ENCODE measurements at regions not wholly inside any gene's neighbourhood (a gene's known extent, or its start where the extent isn't known, plus 50 kb on each side); places are given as distances from the start of the nearest gene placed in this dataset.

DNA sequence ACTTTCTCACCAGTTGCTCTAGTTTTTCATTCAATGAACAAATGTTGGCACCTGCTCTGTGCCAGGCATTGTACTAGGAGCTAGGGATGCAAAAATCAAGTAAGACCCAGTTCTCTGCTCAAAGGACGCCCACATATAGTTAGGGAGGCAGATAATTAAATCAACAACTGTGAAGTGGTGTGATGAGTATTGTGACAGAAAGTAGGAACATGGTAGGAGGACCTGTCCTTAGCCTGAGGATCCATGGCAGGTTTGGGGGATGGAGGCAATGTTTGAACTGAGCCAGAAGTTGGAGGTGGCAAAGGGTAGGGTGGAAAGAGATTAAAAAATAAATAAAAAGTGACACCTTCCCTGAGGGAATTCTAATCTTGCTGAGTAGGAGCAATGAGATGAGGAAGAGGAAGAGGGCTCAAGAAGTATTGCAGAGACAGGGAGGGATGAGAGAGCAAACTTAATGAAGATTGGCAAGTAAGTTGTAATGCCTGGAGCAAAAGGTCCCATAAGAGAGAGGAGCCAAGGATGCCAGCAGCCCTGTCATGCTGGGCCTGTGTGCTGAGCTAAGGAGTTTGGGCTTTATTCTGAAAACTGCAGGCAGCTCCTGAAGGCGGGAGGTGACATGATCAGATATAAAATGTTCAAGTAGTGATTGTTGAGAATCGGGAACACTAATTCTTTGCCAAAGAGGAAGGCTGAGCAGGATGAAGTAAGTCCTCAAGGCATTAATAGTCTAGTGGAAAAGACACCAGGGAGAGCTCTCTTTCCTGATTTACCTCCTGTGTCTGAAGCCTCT is 184.3 kb upstream of the PPP2R3A start:
- 81% methylated on average over 3 of the region's 3 CpGs for WGBS
- no peak for TF ChIP-seq POLR2AphosphoS5 (IDR thresholded peaks at IDR 0.05)
- TF ChIP-seq POLR2A (IDR thresholded peaks at IDR 0.05; ENCODE audit: low read depth), result no peak
- TF ChIP-seq, protein P1, sequence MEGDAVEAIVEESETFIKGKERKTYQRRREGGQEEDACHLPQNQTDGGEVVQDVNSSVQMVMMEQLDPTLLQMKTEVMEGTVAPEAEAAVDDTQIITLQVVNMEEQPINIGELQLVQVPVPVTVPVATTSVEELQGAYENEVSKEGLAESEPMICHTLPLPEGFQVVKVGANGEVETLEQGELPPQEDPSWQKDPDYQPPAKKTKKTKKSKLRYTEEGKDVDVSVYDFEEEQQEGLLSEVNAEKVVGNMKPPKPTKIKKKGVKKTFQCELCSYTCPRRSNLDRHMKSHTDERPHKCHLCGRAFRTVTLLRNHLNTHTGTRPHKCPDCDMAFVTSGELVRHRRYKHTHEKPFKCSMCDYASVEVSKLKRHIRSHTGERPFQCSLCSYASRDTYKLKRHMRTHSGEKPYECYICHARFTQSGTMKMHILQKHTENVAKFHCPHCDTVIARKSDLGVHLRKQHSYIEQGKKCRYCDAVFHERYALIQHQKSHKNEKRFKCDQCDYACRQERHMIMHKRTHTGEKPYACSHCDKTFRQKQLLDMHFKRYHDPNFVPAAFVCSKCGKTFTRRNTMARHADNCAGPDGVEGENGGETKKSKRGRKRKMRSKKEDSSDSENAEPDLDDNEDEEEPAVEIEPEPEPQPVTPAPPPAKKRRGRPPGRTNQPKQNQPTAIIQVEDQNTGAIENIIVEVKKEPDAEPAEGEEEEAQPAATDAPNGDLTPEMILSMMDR (IDR thresholded peaks at IDR 0.05), result no peak
- no peak for TF ChIP-seq EP300 (IDR thresholded peaks at IDR 0.05)
- Histone ChIP-seq H3K27ac (replicated peaks in 1 of 4) (no peak overlapping the region), H3K4me3 (no peak overlapping the region), H3K9me3 (no peaks in the 10 kb centered on the region), H3K36me3 (no peaks in the 10 kb centered on the region), H3K27me3 (no peaks in the 10 kb centered on the region), H3K4me1 (peaks cover 0 to 9% (median 6%) of the 10 kb centered on the region in 4 donors)
- intact Hi-C loops (cut with DNase I), result no loop called here
- no peak for DNase-seq (ENCODE audit: extremely low spot score)

DNA sequence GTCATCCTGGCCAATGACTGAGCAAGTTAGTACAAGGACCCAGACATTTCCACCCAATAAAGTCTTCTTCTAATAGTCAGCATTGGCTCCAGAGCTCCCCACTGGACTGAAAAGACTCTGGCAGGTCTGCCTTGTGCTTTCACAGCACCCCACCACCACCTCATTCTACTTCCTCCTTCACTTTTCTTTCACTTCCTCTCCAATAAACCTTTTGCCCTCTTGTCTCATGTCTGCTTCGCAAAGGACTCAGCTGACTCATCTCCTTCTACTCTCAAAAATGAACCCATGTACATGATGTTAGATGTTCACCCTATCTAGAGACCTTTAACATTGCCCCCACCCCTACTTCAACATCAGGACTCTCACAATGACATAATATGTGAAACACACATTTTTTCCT is 181.0 kb upstream of the PPP2R3A start:
- H3K9me3 ChIP-seq, result no peaks in the 10 kb centered on the region
- H3K4me1 ChIP-seq, result peaks cover 0 to 7% (median 4%) of the 10 kb centered on the region in 4 donors
- H3K27ac ChIP-seq (replicated peaks in 1 of 4), result no peak overlapping the region
- TF ChIP-seq POLR2AphosphoS5 (IDR thresholded peaks at IDR 0.05), result no peak
- TF ChIP-seq, protein P1 (IDR thresholded peaks at IDR 0.05), result no peak
- no peak for TF ChIP-seq POLR2A (IDR thresholded peaks at IDR 0.05; ENCODE audit: low read depth)
- TF ChIP-seq EP300 (IDR thresholded peaks at IDR 0.05), result no peak
- intact Hi-C loops (cut with DNase I), result no loop called here
- no peaks in the 10 kb centered on the region for H3K27me3 ChIP-seq
- H3K4me3 ChIP-seq, result no peak overlapping the region
- WGBS, result 60% methylated on average over 1 of the region's 1 CpG
- no peak for DNase-seq (ENCODE audit: extremely low spot score)
- H3K36me3 ChIP-seq, result no peaks in the 10 kb centered on the region

DNA sequence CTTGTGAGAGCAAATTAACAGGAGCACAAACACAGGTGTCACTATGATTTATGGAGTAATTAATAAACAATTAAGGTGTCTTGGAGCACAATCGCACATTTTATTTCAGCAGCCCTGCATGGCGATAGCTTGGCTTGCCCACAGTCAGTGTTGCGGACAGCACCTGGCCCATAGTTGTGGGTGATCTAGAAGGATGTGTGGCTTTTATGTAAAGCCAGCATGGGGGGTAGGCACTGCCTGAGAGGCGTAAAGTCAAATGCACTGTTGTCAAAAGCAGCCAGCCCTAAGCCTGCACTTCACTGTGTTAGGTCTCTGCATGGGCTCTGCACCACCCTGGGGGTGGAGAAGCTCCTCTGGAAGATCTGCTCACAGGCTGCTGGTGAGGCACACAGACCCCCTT is 177.4 kb upstream of the PPP2R3A start:
- no peak overlapping the region for H3K27ac ChIP-seq (replicated peaks in 1 of 4)
- DNase-seq (ENCODE audit: extremely low spot score), result no peak
- TF ChIP-seq, protein P1 (IDR thresholded peaks at IDR 0.05), result no peak
- TF ChIP-seq POLR2AphosphoS5 (IDR thresholded peaks at IDR 0.05), result no peak
- TF ChIP-seq EP300 (IDR thresholded peaks at IDR 0.05), result no peak
- TF ChIP-seq POLR2A (IDR thresholded peaks at IDR 0.05; ENCODE audit: low read depth), result no peak
- H3K4me3 ChIP-seq, result no peak overlapping the region
- intact Hi-C loops (cut with DNase I), result no loop called here
- H3K9me3 ChIP-seq, result no peaks in the 10 kb centered on the region
- H3K27me3 ChIP-seq, result no peaks in the 10 kb centered on the region
- no peaks in the 10 kb centered on the region for H3K4me1 ChIP-seq
- no peaks in the 10 kb centered on the region for H3K36me3 ChIP-seq
- WGBS, result 77% methylated on average over 4 of the region's 4 CpGs

DNA sequence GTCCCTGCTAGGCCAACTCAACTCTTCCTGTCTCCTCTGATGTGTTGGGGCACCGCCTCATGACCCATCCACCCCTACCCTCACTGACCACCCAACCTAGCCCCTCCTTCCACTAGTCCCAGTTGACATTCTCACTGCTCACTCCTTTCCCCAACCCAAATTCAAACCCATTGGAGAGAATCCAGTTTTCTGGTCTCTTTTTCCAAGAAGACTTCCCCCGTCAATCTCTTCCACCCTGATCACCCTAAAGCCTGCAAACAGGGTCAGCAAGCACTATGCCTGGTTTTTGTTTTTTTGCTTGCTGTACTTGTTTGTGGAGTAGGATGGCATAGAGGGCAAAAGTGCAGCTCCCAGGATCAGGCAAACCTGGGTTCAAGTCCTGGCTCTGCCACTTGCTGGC is 176.6 kb upstream of the PPP2R3A start:
- TF ChIP-seq, protein P1 (IDR thresholded peaks at IDR 0.05), result no peak
- TF ChIP-seq POLR2A (IDR thresholded peaks at IDR 0.05; ENCODE audit: low read depth) (no peak), EP300 (IDR thresholded peaks at IDR 0.05) (no peak), POLR2AphosphoS5 (IDR thresholded peaks at IDR 0.05) (no peak)
- no peaks in the 10 kb centered on the region for H3K27me3 ChIP-seq
- H3K36me3 ChIP-seq, result no peaks in the 10 kb centered on the region
- no peak for DNase-seq (ENCODE audit: extremely low spot score)
- no peak overlapping the region for H3K27ac ChIP-seq (replicated peaks in 1 of 4)
- intact Hi-C loops (cut with DNase I), result no loop called here
- no peaks in the 10 kb centered on the region for H3K9me3 ChIP-seq
- 92% methylated on average over 2 of the region's 2 CpGs for whole genome bisulfite sequencing
- no peak overlapping the region for H3K4me3 ChIP-seq
- no peaks in the 10 kb centered on the region for H3K4me1 ChIP-seq

DNA sequence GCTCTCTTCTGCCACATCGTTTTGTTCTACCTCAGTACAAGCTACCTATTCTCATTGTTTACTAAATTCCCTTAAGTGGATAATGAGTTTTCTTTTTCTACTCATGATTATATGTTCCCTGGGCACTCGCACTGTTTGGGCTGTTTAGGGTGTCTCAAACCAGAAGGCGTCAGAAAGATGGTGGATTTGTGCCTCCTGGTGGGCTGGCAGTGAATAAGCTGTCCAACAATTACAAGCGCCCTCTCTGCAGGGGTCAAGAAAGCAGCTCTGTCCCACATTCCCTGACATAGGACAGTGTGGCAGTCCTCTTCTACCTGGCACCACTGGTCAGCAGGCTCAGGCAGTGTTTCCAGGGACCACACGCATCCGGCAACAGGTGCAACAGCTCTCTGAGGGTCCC is 173.4 kb upstream of the PPP2R3A start:
- TF ChIP-seq POLR2AphosphoS5 (IDR thresholded peaks at IDR 0.05), result no peak
- no peak for TF ChIP-seq POLR2A (IDR thresholded peaks at IDR 0.05; ENCODE audit: low read depth)
- no peak for TF ChIP-seq EP300 (IDR thresholded peaks at IDR 0.05)
- no peaks in the 10 kb centered on the region for H3K36me3 ChIP-seq

More for the DNA sequence above, 173.4 kb upstream of the PPP2R3A start:
- Histone ChIP-seq H3K4me1 (no peaks in the 10 kb centered on the region), H3K4me3 (no peak overlapping the region), H3K27me3 (no peaks in the 10 kb centered on the region), H3K27ac (replicated peaks in 1 of 4) (no peak overlapping the region), H3K9me3 (no peaks in the 10 kb centered on the region)
- intact Hi-C loops (cut with DNase I), result no loop called here
- WGBS, result 80% methylated on average over 6 of the region's 6 CpGs
- no peak for DNase-seq (ENCODE audit: extremely low spot score)
